ENCODE measurements at regions not wholly inside any gene's neighbourhood (a gene's known extent, or its start where the extent isn't known, plus 50 kb on each side); places are given as distances from the start of the nearest gene placed in this dataset.

DNA sequence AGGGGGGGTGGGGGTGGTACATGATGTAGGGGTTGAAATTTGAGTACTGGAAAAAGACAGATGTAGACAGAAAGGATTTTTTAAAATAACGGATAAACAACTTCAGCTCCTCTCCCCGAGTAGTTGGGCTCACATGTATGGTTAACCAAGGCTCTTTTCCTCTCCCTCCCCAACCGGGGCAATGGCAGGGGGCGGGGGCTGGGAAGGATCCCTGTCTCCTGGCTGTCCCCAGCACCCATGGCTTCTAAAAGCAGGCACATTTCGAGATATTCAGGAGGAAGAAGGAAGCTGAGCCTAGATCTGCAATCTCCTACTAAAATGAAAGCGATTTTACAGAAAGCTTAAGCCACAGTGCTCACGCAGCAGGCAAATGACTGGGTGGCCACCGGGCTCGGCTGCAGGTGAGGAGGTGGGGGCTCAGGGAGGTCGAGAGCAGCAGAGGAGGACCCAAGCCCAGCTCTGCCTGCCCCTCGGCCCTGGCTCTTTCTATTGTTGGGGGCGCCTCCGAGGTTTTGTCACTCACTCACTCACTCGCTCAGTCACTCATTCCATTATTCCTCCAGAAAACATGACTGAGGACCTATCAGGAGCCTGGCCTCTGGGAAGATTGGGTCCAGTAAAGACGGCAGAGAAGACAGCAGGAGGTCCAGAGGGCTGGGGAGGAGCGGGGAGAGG, 573.3 kb downstream of the PTPRU start:
- TF ChIP-seq POLR2AphosphoS5 (IDR thresholded peaks at IDR 0.05; ENCODE audit: low read depth, low read length) (no peak), TAF1 (IDR thresholded peaks at IDR 0.05; ENCODE audit: low read depth, low read length) (no peak), POLR2A (IDR thresholded peaks at IDR 0.05; ENCODE audit: low read depth, low read length) (no peak), POU2F2 (IDR thresholded peaks at IDR 0.05; ENCODE audit: low read depth, low read length) (no peak), PAX5 (IDR thresholded peaks at IDR 0.05; ENCODE audit: insufficient read depth, low read length, severe bottlenecking) (no peak)
